Ectodermal cell (in vitro differentiated cells): ENCODE measurements at regions not wholly inside any gene's neighbourhood (a gene's known extent, or its start where the extent isn't known, plus 50 kb on each side); places are given as distances from the start of the nearest gene placed in this dataset.
"Not testable (repeated sequence)": the region's sequence is repeated elsewhere in the genome, so short reads cannot be mapped to it uniquely, and the experiment has no call there.

Experiments
- H3K27ac ChIP-seq: 2 replicates; pipeline ENCODE4 v1.7.0; 2013; ENCODE audit warnings: mild to moderate bottlenecking, low read depth, low read length; ENCODE audit not compliant: insufficient read depth, poor library complexity, severe bottlenecking
- H3K27me3 ChIP-seq: 2 replicates; pipeline ENCODE4 v1.7.0; 2013; ENCODE audit warnings: mild to moderate bottlenecking, low read length; ENCODE audit not compliant: insufficient read depth, control insufficient read depth, poor library complexity, severe bottlenecking
- H3K36me3 ChIP-seq: one replicate; pipeline ENCODE4 v1.7.0; 2013; ENCODE audit warnings: low read length; ENCODE audit not compliant: control insufficient read depth, insufficient read depth
- H3K4me1 ChIP-seq: one replicate; pipeline ENCODE4 v1.7.0; 2013; ENCODE audit warnings: low read length; ENCODE audit not compliant: control insufficient read depth, insufficient read depth
- H3K4me3 ChIP-seq: 2 replicates; pipeline ENCODE4 v1.7.0; 2013; ENCODE audit warnings: low read depth, low read length, control low read depth; ENCODE audit not compliant: insufficient read depth
- H3K9me3 ChIP-seq: 2 replicates; pipeline ENCODE4 v1.7.0; 2013; ENCODE audit warnings: mild to moderate bottlenecking, low read length, moderate library complexity; ENCODE audit not compliant: control insufficient read depth
- WGBS, 2 experiments: methylation state at CpG; one replicate each; pipeline ENCODE4 v1.1.7; 2013; ENCODE audit warnings: missing lambda C conversion rate in 2 of 2; 5-methylcytosine and 5-hydroxymethylcytosine counted together

GRCh38 chr4:49222810-49223209 is 236.7 kb downstream of the CWH43 start:
- H3K27ac ChIP-seq, H3K27me3 ChIP-seq, H3K36me3 ChIP-seq, H3K4me3 ChIP-seq, H3K4me1 ChIP-seq: not testable (repeated sequence)
- peaks cover 14% of the 10 kb centered on the region for H3K9me3 ChIP-seq
- WGBS, 2 experiments, result 11% methylated on average over 1 of the region's 1 CpG; no CpG with 5 or more reads in 1 of the 2 experiments

GRCh38 chr4:49226216-49226866 is 240.3 kb downstream of the CWH43 start:
- not testable (repeated sequence) for H3K4me3 ChIP-seq, H3K36me3 ChIP-seq, H3K9me3 ChIP-seq, H3K4me1 ChIP-seq, H3K27me3 ChIP-seq, H3K27ac ChIP-seq
- 77 to 83% methylated on average over 6 of the region's 6 CpGs for WGBS, 2 experiments

GRCh38 chr4:49227941-49228340 is 241.9 kb downstream of the CWH43 start:
- not testable (repeated sequence) for H3K4me1 ChIP-seq, H3K36me3 ChIP-seq, H3K27ac ChIP-seq, H3K27me3 ChIP-seq, H3K9me3 ChIP-seq, H3K4me3 ChIP-seq
- 88 to 100% methylated on average over 1 of the region's 1 CpG for WGBS, 2 experiments

- not testable (repeated sequence) for H3K9me3 ChIP-seq, H3K4me3 ChIP-seq, H3K36me3 ChIP-seq, H3K27ac ChIP-seq, H3K4me1 ChIP-seq, H3K27me3 ChIP-seq
- 50 to 55% methylated on average over 1 of the region's 1 CpG for WGBS, 2 experiments
Observed at GRCh38 chr4:49229243-49229642, 243.2 kb downstream of the CWH43 start.

GRCh38 chr4:49229713-49230112 is 243.6 kb downstream of the CWH43 start:
- H3K36me3 ChIP-seq, H3K27ac ChIP-seq, H3K27me3 ChIP-seq, H3K9me3 ChIP-seq, H3K4me3 ChIP-seq, H3K4me1 ChIP-seq: not testable (repeated sequence)
- 64 to 65% methylated on average over 6 of the region's 6 CpGs for WGBS, 2 experiments

- not testable (repeated sequence) for H3K36me3 ChIP-seq, H3K27me3 ChIP-seq, H3K9me3 ChIP-seq, H3K27ac ChIP-seq, H3K4me3 ChIP-seq, H3K4me1 ChIP-seq
- WGBS, 2 experiments, result 25 to 43% methylated on average over 2 of the region's 3 CpGs
Observed at GRCh38 chr4:49233346-49233745, 247.3 kb downstream of the CWH43 start.

- 52 to 67% methylated on average over 1 of the region's 1 CpG for WGBS, 2 experiments
- not testable (repeated sequence) for H3K36me3 ChIP-seq
Observed at GRCh38 chr4:49233749-49234148, 247.7 kb downstream of the CWH43 start.

GRCh38 chr4:49234382-49234781 is 248.3 kb downstream of the CWH43 start:
- not testable (repeated sequence) for H3K9me3 ChIP-seq, H3K27me3 ChIP-seq, H3K27ac ChIP-seq, H3K4me3 ChIP-seq, H3K36me3 ChIP-seq, H3K4me1 ChIP-seq
- WGBS, 2 experiments, result 37 to 65% methylated on average over 1 to 2 of the region's 3 CpGs

More at GRCh38 chr4:49233749-49234148, 247.7 kb downstream of the CWH43 start:
- not testable (repeated sequence) for H3K4me1 ChIP-seq, H3K27ac ChIP-seq, H3K27me3 ChIP-seq, H3K4me3 ChIP-seq, H3K9me3 ChIP-seq

- not testable (repeated sequence) for H3K27me3 ChIP-seq, H3K9me3 ChIP-seq, H3K4me1 ChIP-seq, H3K4me3 ChIP-seq, H3K36me3 ChIP-seq, H3K27ac ChIP-seq
- WGBS, 2 experiments, result 72% methylated on average over 6 to 7 of the region's 8 CpGs
Observed at GRCh38 chr4:49235413-49236160, 249.5 kb downstream of the CWH43 start.

- not testable (repeated sequence) for H3K27ac ChIP-seq, H3K4me3 ChIP-seq, H3K9me3 ChIP-seq, H3K36me3 ChIP-seq, H3K27me3 ChIP-seq, H3K4me1 ChIP-seq
- WGBS, 2 experiments, result 66 to 73% methylated on average over 3 of the region's 3 CpGs
Observed at GRCh38 chr4:49236474-49236873, 250.4 kb downstream of the CWH43 start.
